SK-N-SH treated with all-trans-retinoic acid at 6 μM for 48 hours (cell line): ENCODE measurements at regions not wholly inside any gene's neighbourhood (a gene's known extent, or its start where the extent isn't known, plus 50 kb on each side); places are given as distances from the start of the nearest gene placed in this dataset.

Experiments
- ATAC-seq: fragments of 200-7000 bp; cut with Tn5 transposase; 3 replicates; pipeline ENCODE4 v1.9.1; 2020; ENCODE audit warnings: mild to moderate bottlenecking, moderate library complexity
- ARNTL ChIP-seq: fragments of 450-650 bp; formaldehyde crosslinking; IDR thresholded peaks from 2 replicates; pipeline ENCODE4 v1.5.0; 2020; ENCODE audit warnings: low read depth, mild to moderate bottlenecking, moderate library complexity, borderline replicate concordance
- BACH2 ChIP-seq: fragments of 250-450 bp; sonication (Bioruptor Pico); IDR thresholded peaks from 2 replicates; pipeline ENCODE4 v1.9.0; 2021; ENCODE audit warnings: mild to moderate bottlenecking, borderline replicate concordance
- CREB5 ChIP-seq: fragments of 250-450 bp; sonication (Bioruptor Pico); IDR thresholded peaks from 2 replicates; pipeline ENCODE4 v1.5.1; 2020; ENCODE audit warnings: low read depth, mild to moderate bottlenecking, moderate library complexity
- CSDC2 ChIP-seq: fragments of 250-450 bp; sonication (Bioruptor Pico); IDR thresholded peaks from 2 replicates; pipeline ENCODE4 v1.5.0; 2020; ENCODE audit warnings: mild to moderate bottlenecking, moderate library complexity
- CSRNP3 ChIP-seq: fragments of 250-450 bp; sonication (Bioruptor Pico); IDR thresholded peaks from 2 replicates; pipeline ENCODE4 v1.5.1; 2021; ENCODE audit warnings: mild to moderate bottlenecking, moderate library complexity
- ESRRG ChIP-seq: fragments of 250-450 bp; sonication (Bioruptor Pico); IDR thresholded peaks from 2 replicates; pipeline ENCODE4 v1.6.1; 2021; ENCODE audit warnings: mild to moderate bottlenecking
- ISL1 ChIP-seq: fragments of 250-450 bp; sonication (Bioruptor Pico); IDR thresholded peaks from 2 replicates; pipeline ENCODE4 v2.1.2; 2022; ENCODE audit warnings: mild to moderate bottlenecking, moderate library complexity
- PATZ1 ChIP-seq: fragments of 250-450 bp; sonication (Bioruptor Pico); IDR thresholded peaks from 2 replicates; pipeline ENCODE4 v1.8.0; 2020; ENCODE audit warnings: mild to moderate bottlenecking, moderate library complexity, borderline replicate concordance
- POU6F1 ChIP-seq: fragments of 250-450 bp; sonication (Bioruptor Pico); IDR thresholded peaks from 2 replicates; pipeline ENCODE4 v1.8.0; 2021; ENCODE audit warnings: low read depth, mild to moderate bottlenecking, moderate library complexity, borderline replicate concordance
- PPARA ChIP-seq: fragments of 250-450 bp; sonication (Bioruptor Pico); IDR thresholded peaks from 2 replicates; pipeline ENCODE4 v1.5.0; 2020; ENCODE audit warnings: mild to moderate bottlenecking, borderline replicate concordance
- RARB ChIP-seq: fragments of 250-450 bp; sonication (Bioruptor Pico); IDR thresholded peaks from 2 replicates; pipeline ENCODE4 v1.8.0; 2021; ENCODE audit warnings: mild to moderate bottlenecking, moderate library complexity
- SNAI2 ChIP-seq: fragments of 250-450 bp; sonication (Bioruptor Pico); IDR thresholded peaks from 2 replicates; pipeline ENCODE4 v1.5.0; 2020; ENCODE audit warnings: mild to moderate bottlenecking, moderate library complexity
- TOX ChIP-seq: fragments of 250-450 bp; sonication (Bioruptor Pico); IDR thresholded peaks from 2 replicates; pipeline ENCODE4 v1.8.0; 2021; ENCODE audit warnings: mild to moderate bottlenecking, moderate library complexity, borderline replicate concordance
- TSHZ2 ChIP-seq: fragments of 250-450 bp; sonication (Bioruptor Pico); IDR thresholded peaks from 2 replicates; pipeline ENCODE4 v1.5.0; 2020; ENCODE audit warnings: mild to moderate bottlenecking, moderate library complexity
- ZC3H10 ChIP-seq: fragments of 250-450 bp; sonication (Bioruptor Pico); IDR thresholded peaks from 2 replicates; pipeline ENCODE4 v1.5.1; 2021; ENCODE audit warnings: mild to moderate bottlenecking, moderate library complexity
- ZFP3 ChIP-seq: fragments of 250-450 bp; sonication (Bioruptor Pico); IDR thresholded peaks from 2 replicates; pipeline ENCODE4 v1.5.0; 2020; ENCODE audit warnings: mild to moderate bottlenecking, moderate library complexity
- ZFP30 ChIP-seq: fragments of 450-650 bp; formaldehyde crosslinking; IDR thresholded peaks from 2 replicates; pipeline ENCODE4 v1.5.0; 2022; ENCODE audit warnings: mild to moderate bottlenecking, moderate library complexity
- ZNF565 ChIP-seq: fragments of 450-650 bp; formaldehyde crosslinking; conservative IDR thresholded peaks from 2 replicates; pipeline ENCODE4 v1.5.0; 2020; ENCODE audit warnings: low read depth, mild to moderate bottlenecking, moderate library complexity
- ZNF70 ChIP-seq: fragments of 450-650 bp; formaldehyde crosslinking; IDR thresholded peaks from 2 replicates; pipeline ENCODE4 v1.5.0; 2020; ENCODE audit warnings: mild to moderate bottlenecking, moderate library complexity
- ZNF8 ChIP-seq: fragments of 450-650 bp; formaldehyde crosslinking; IDR thresholded peaks from 2 replicates; pipeline ENCODE4 v1.5.0; 2020; ENCODE audit warnings: mild to moderate bottlenecking, moderate library complexity

- TF ChIP-seq ZNF8 (CRISPR knock-in tag) = no peak
- no peak for TF ChIP-seq SNAI2 (CRISPR knock-in tag)
- no peak for TF ChIP-seq ESRRG (CRISPR knock-in tag)
- no peak for TF ChIP-seq PATZ1
- no peak for TF ChIP-seq TOX (CRISPR knock-in tag)
- no peak for TF ChIP-seq ARNTL (CRISPR knock-in tag)
- no peak for TF ChIP-seq CSDC2 (CRISPR knock-in tag)
- no peak for ATAC-seq
These were observed 171.4 kb upstream of the NR4A3 start for GRCh38 chr9:99650187-99650874.

- no peak for TF ChIP-seq TSHZ2 (CRISPR knock-in tag)
- no peak for TF ChIP-seq ZFP30 (CRISPR knock-in tag)
- TF ChIP-seq ZNF70 (CRISPR knock-in tag) = no peak
- no peak for TF ChIP-seq ESRRG (CRISPR knock-in tag)
- TF ChIP-seq PPARA (CRISPR knock-in tag) = no peak
- no peak for TF ChIP-seq TOX (CRISPR knock-in tag)
- no peak for TF ChIP-seq CSDC2 (CRISPR knock-in tag)
- TF ChIP-seq ZFP3 (CRISPR knock-in tag) = no peak
- TF ChIP-seq ZNF8 (CRISPR knock-in tag) = no peak
- no peak for TF ChIP-seq RARB (CRISPR knock-in tag)
- TF ChIP-seq POU6F1 (CRISPR knock-in tag) = no peak
- TF ChIP-seq CREB5 (CRISPR knock-in tag) = no peak
- ATAC-seq = no peak
These were observed 161.5 kb upstream of the NR4A3 start for GRCh38 chr9:99660191-99660636.

GRCh38 chr9:99663297-99663696, 158.4 kb upstream of the NR4A3 start:
- no peak for TF ChIP-seq CSDC2 (CRISPR knock-in tag)
- TF ChIP-seq PPARA (CRISPR knock-in tag) = no peak
- no peak for TF ChIP-seq ISL1
- no peak for TF ChIP-seq ZC3H10 (CRISPR knock-in tag)
- TF ChIP-seq ESRRG (CRISPR knock-in tag) = no peak
- TF ChIP-seq ZNF70 (CRISPR knock-in tag) = no peak
- no peak for TF ChIP-seq BACH2
- no peak for TF ChIP-seq CREB5 (CRISPR knock-in tag)
- no peak for TF ChIP-seq ZNF8 (CRISPR knock-in tag)
- no peak for ATAC-seq

- ATAC-seq = no peak
- TF ChIP-seq BACH2 (no peak), PPARA (CRISPR knock-in tag) (no peak), CSDC2 (CRISPR knock-in tag) (no peak), CSRNP3 (CRISPR knock-in tag) (no peak), ARNTL (CRISPR knock-in tag) (no peak), ZNF565 (CRISPR knock-in tag) (no peak)
These were observed 157.8 kb upstream of the NR4A3 start for GRCh38 chr9:99663856-99664255.
